OCI-LY3 (cell line): ENCODE measurements at regions not wholly inside any gene's neighbourhood (a gene's known extent, or its start where the extent isn't known, plus 50 kb on each side); places are given as distances from the start of the nearest gene placed in this dataset.

Experiments
- H2AFZ ChIP-seq: fragments of 200-600, 300-600 bp; shearing (Covaris generic); 2 replicates; pipeline ENCODE4 v1.6.0; 2014; ENCODE audit warnings: antibody characterized with exemption, low read depth, low read length
- H3K27ac ChIP-seq: fragments of 200-600, 300-600 bp; sonication (generic); 2 replicates; pipeline ENCODE4 v1.5.1; 2014; ENCODE audit warnings: mild to moderate bottlenecking, low read length, moderate library complexity, mixed read lengths
- H3K27me3 ChIP-seq: fragments of 200-600, 300-600 bp; sonication (generic); 2 replicates; pipeline ENCODE4 v1.6.1; 2014; ENCODE audit warnings: low read depth, low read length, mixed read lengths
- H3K36me3 ChIP-seq: fragments of 200-600, 300-600 bp; sonication (generic); replicated peaks from 2 replicates; pipeline ENCODE3; 2014; ENCODE audit warnings: low read depth, low read length, mixed read lengths
- H3K4me1 ChIP-seq: fragments of 300-600, 200-600 bp; sonication (generic); 2 replicates; pipeline ENCODE4 v1.6.1; 2014; ENCODE audit warnings: low read length, mixed read lengths
- H3K4me2 ChIP-seq: fragments of 200-600, 300-600 bp; sonication (generic); 2 replicates; pipeline ENCODE4 v1.6.1; 2014; ENCODE audit warnings: low read length, mixed read lengths
- H3K4me3 ChIP-seq: fragments of 300-600, 200-600 bp; sonication (generic); 2 replicates; pipeline ENCODE4 v1.5.1; 2014; ENCODE audit warnings: antibody characterized with exemption, mild to moderate bottlenecking, low read length, moderate library complexity
- H3K79me2 ChIP-seq: fragments of 300-600, 200-600 bp; shearing (Covaris generic); 2 replicates; pipeline ENCODE4 v1.6.1; 2014; ENCODE audit warnings: mild to moderate bottlenecking, low read length, mixed read lengths
- H3K9ac ChIP-seq: fragments of 300-600, 200-600 bp; shearing (Covaris generic); 2 replicates; pipeline ENCODE4 v1.6.0; 2014; ENCODE audit warnings: mild to moderate bottlenecking, low read length, moderate library complexity
- H3K9me3 ChIP-seq: fragments of 200-600, 300-600 bp; shearing (Covaris generic); 2 replicates; pipeline ENCODE4 v1.6.1; 2014; ENCODE audit warnings: low read length, mixed read lengths; ENCODE audit not compliant: insufficient read depth
- H4K20me1 ChIP-seq: fragments of 200-600, 300-600 bp; sonication (generic); 2 replicates; pipeline ENCODE4 v1.6.1; 2016; ENCODE audit warnings: low read length, mixed read lengths; ENCODE audit not compliant: insufficient read depth
- CTCF ChIP-seq: fragments of 200-600, 300-600 bp; sonication (generic); IDR thresholded peaks from 2 replicates; pipeline ENCODE4 v1.5.1; 2014; ENCODE audit warnings: antibody characterized with exemption, low read length, low read depth
- EZH2phosphoT487 ChIP-seq: fragments of 200-600 bp; shearing (Covaris generic); IDR thresholded peaks from 2 replicates; pipeline ENCODE4 v1.6.1; 2018; ENCODE audit warnings: antibody characterized with exemption, mixed run types, low read depth

- H3K27me3 ChIP-seq = no peaks in the 10 kb centered on the region
- no peak overlapping the region for H3K4me2 ChIP-seq
- no peak overlapping the region for H3K27ac ChIP-seq
- TF ChIP-seq EZH2phosphoT487 = no peak
- TF ChIP-seq CTCF = no peak
- no peak overlapping the region for H3K9ac ChIP-seq
- H3K9me3 ChIP-seq = no peaks in the 10 kb centered on the region
- no peak overlapping the region for H2AFZ ChIP-seq
- H3K4me1 ChIP-seq = no peaks in the 10 kb centered on the region
- no peak overlapping the region for H3K4me3 ChIP-seq
- no peaks in the 10 kb centered on the region for H4K20me1 ChIP-seq
- H3K79me2 ChIP-seq = no peaks in the 10 kb centered on the region
- no peaks in the 10 kb centered on the region for H3K36me3 ChIP-seq
Measured at GRCh38 chr6:27061235-27061993, 186.1 kb upstream of the PRSS16 start.

- Histone ChIP-seq H3K27ac (no peak overlapping the region), H3K4me2 (no peak overlapping the region), H3K9ac (no peak overlapping the region), H3K27me3 (no peaks in the 10 kb centered on the region), H4K20me1 (no peaks in the 10 kb centered on the region), H3K4me1 (no peaks in the 10 kb centered on the region), H3K79me2 (no peaks in the 10 kb centered on the region), H3K9me3 (no peaks in the 10 kb centered on the region), H3K36me3 (no peaks in the 10 kb centered on the region), H3K4me3 (no peak overlapping the region), H2AFZ (no peak overlapping the region)
- TF ChIP-seq EZH2phosphoT487 (no peak), CTCF (no peak)
Measured at GRCh38 chr6:27062755-27063154, 184.7 kb upstream of the PRSS16 start.

- no peak overlapping the region for H3K27ac ChIP-seq
- no peak overlapping the region for H3K9ac ChIP-seq
- no peaks in the 10 kb centered on the region for H3K4me1 ChIP-seq
- H3K9me3 ChIP-seq = no peaks in the 10 kb centered on the region
- no peaks in the 10 kb centered on the region for H3K36me3 ChIP-seq
- no peak overlapping the region for H3K4me3 ChIP-seq
- TF ChIP-seq EZH2phosphoT487 (no peak), CTCF (no peak)
- no peaks in the 10 kb centered on the region for H4K20me1 ChIP-seq
- H3K4me2 ChIP-seq = no peak overlapping the region
- no peak overlapping the region for H2AFZ ChIP-seq
- H3K79me2 ChIP-seq = no peaks in the 10 kb centered on the region
- no peaks in the 10 kb centered on the region for H3K27me3 ChIP-seq
Measured at GRCh38 chr6:27065183-27065582, 182.3 kb upstream of the PRSS16 start.

GRCh38 chr6:27066381-27066780 lies 181.1 kb upstream of the PRSS16 start:
- Histone ChIP-seq H3K9me3 (no peaks in the 10 kb centered on the region), H3K4me1 (no peaks in the 10 kb centered on the region), H3K4me3 (no peak overlapping the region), H3K79me2 (no peaks in the 10 kb centered on the region), H3K27ac (no peak overlapping the region), H3K9ac (no peak overlapping the region), H2AFZ (no peak overlapping the region), H3K36me3 (no peaks in the 10 kb centered on the region), H4K20me1 (no peaks in the 10 kb centered on the region), H3K27me3 (no peaks in the 10 kb centered on the region), H3K4me2 (no peak overlapping the region)
- TF ChIP-seq CTCF = no peak
- TF ChIP-seq EZH2phosphoT487 = no peak
